SK-N-SH treated with all-trans-retinoic acid at 6 μM for 48 hours (cell line): ENCODE measurements at regions not wholly inside any gene's neighbourhood (a gene's known extent, or its start where the extent isn't known, plus 50 kb on each side); places are given as distances from the start of the nearest gene placed in this dataset.

Experiments used
- ATAC-seq: fragments of 200-7000 bp; cut with Tn5 transposase; 3 replicates; pipeline ENCODE4 v1.9.1; 2020; ENCODE audit warnings: mild to moderate bottlenecking, moderate library complexity
- ARNTL ChIP-seq: fragments of 450-650 bp; formaldehyde crosslinking; IDR thresholded peaks from 2 replicates; pipeline ENCODE4 v1.5.0; 2020; ENCODE audit warnings: low read depth, mild to moderate bottlenecking, moderate library complexity, borderline replicate concordance
- CREB5 ChIP-seq: fragments of 250-450 bp; sonication (Bioruptor Pico); IDR thresholded peaks from 2 replicates; pipeline ENCODE4 v1.5.1; 2020; ENCODE audit warnings: low read depth, mild to moderate bottlenecking, moderate library complexity
- CSDC2 ChIP-seq: fragments of 250-450 bp; sonication (Bioruptor Pico); IDR thresholded peaks from 2 replicates; pipeline ENCODE4 v1.5.0; 2020; ENCODE audit warnings: mild to moderate bottlenecking, moderate library complexity
- CSRNP3 ChIP-seq: fragments of 250-450 bp; sonication (Bioruptor Pico); IDR thresholded peaks from 2 replicates; pipeline ENCODE4 v1.5.1; 2021; ENCODE audit warnings: mild to moderate bottlenecking, moderate library complexity
- ESRRG ChIP-seq: fragments of 250-450 bp; sonication (Bioruptor Pico); IDR thresholded peaks from 2 replicates; pipeline ENCODE4 v1.6.1; 2021; ENCODE audit warnings: mild to moderate bottlenecking
- GLIS3 ChIP-seq: fragments of 250-450 bp; sonication (Bioruptor Pico); IDR thresholded peaks from 2 replicates; pipeline ENCODE4 v1.5.0; 2020; ENCODE audit warnings: mild to moderate bottlenecking, moderate library complexity
- OSR1 ChIP-seq: fragments of 250-450 bp; sonication (Bioruptor Pico); IDR thresholded peaks from 2 replicates; pipeline ENCODE4 v1.8.0; 2022; ENCODE audit warnings: moderate library complexity, mild to moderate bottlenecking, inconsistent platforms
- PATZ1 ChIP-seq: fragments of 250-450 bp; sonication (Bioruptor Pico); IDR thresholded peaks from 2 replicates; pipeline ENCODE4 v1.8.0; 2020; ENCODE audit warnings: mild to moderate bottlenecking, moderate library complexity, borderline replicate concordance
- POU6F1 ChIP-seq: fragments of 250-450 bp; sonication (Bioruptor Pico); IDR thresholded peaks from 2 replicates; pipeline ENCODE4 v1.8.0; 2021; ENCODE audit warnings: low read depth, mild to moderate bottlenecking, moderate library complexity, borderline replicate concordance
- PPARA ChIP-seq: fragments of 250-450 bp; sonication (Bioruptor Pico); IDR thresholded peaks from 2 replicates; pipeline ENCODE4 v1.5.0; 2020; ENCODE audit warnings: mild to moderate bottlenecking, borderline replicate concordance
- RARB ChIP-seq: fragments of 250-450 bp; sonication (Bioruptor Pico); IDR thresholded peaks from 2 replicates; pipeline ENCODE4 v1.8.0; 2021; ENCODE audit warnings: mild to moderate bottlenecking, moderate library complexity
- TCF4 ChIP-seq: fragments of 250-450 bp; sonication (Bioruptor Pico); IDR thresholded peaks from 2 replicates; pipeline ENCODE4 v1.8.0; 2021; ENCODE audit warnings: mild to moderate bottlenecking, moderate library complexity, borderline replicate concordance
- TOX ChIP-seq: fragments of 250-450 bp; sonication (Bioruptor Pico); IDR thresholded peaks from 2 replicates; pipeline ENCODE4 v1.8.0; 2021; ENCODE audit warnings: mild to moderate bottlenecking, moderate library complexity, borderline replicate concordance
- TSHZ2 ChIP-seq: fragments of 250-450 bp; sonication (Bioruptor Pico); IDR thresholded peaks from 2 replicates; pipeline ENCODE4 v1.5.0; 2020; ENCODE audit warnings: mild to moderate bottlenecking, moderate library complexity
- ZC3H10 ChIP-seq: fragments of 250-450 bp; sonication (Bioruptor Pico); IDR thresholded peaks from 2 replicates; pipeline ENCODE4 v1.5.1; 2021; ENCODE audit warnings: mild to moderate bottlenecking, moderate library complexity
- ZFP3 ChIP-seq: fragments of 250-450 bp; sonication (Bioruptor Pico); IDR thresholded peaks from 2 replicates; pipeline ENCODE4 v1.5.0; 2020; ENCODE audit warnings: mild to moderate bottlenecking, moderate library complexity
- ZFP30 ChIP-seq: fragments of 450-650 bp; formaldehyde crosslinking; IDR thresholded peaks from 2 replicates; pipeline ENCODE4 v1.5.0; 2022; ENCODE audit warnings: mild to moderate bottlenecking, moderate library complexity
- ZNF565 ChIP-seq: fragments of 450-650 bp; formaldehyde crosslinking; conservative IDR thresholded peaks from 2 replicates; pipeline ENCODE4 v1.5.0; 2020; ENCODE audit warnings: low read depth, mild to moderate bottlenecking, moderate library complexity
- ZNF8 ChIP-seq: fragments of 450-650 bp; formaldehyde crosslinking; IDR thresholded peaks from 2 replicates; pipeline ENCODE4 v1.5.0; 2020; ENCODE audit warnings: mild to moderate bottlenecking, moderate library complexity

GRCh38 chr6:23222724-23223123 lies 653.4 kb downstream of the HDGFL1 start (continued):
- TF ChIP-seq CREB5 (CRISPR knock-in tag) = no peak
- no peak for TF ChIP-seq ZFP3 (CRISPR knock-in tag)

GRCh38 chr6:23224540-23224939 lies 655.2 kb downstream of the HDGFL1 start:
- ATAC-seq = no peak
- TF ChIP-seq CREB5 (CRISPR knock-in tag) (no peak), ZFP30 (CRISPR knock-in tag) (no peak), ZNF565 (no peak), POU6F1 (CRISPR knock-in tag) (no peak), ESRRG (CRISPR knock-in tag) (no peak), CSRNP3 (CRISPR knock-in tag) (no peak), GLIS3 (CRISPR knock-in tag) (no peak), TSHZ2 (CRISPR knock-in tag) (no peak), PATZ1 (CRISPR knock-in tag) (no peak), ARNTL (CRISPR knock-in tag) (no peak), TOX (CRISPR knock-in tag) (no peak), PPARA (CRISPR knock-in tag) (no peak), ZNF8 (CRISPR knock-in tag) (no peak), ZFP3 (CRISPR knock-in tag) (no peak), ZC3H10 (CRISPR knock-in tag) (no peak), TCF4 (CRISPR knock-in tag) (no peak)

- peak; percentile 46; the same call in 2 of the 3 replicates for ATAC-seq
- TF ChIP-seq OSR1 (CRISPR knock-in tag) (no peak), RARB (no peak), CSDC2 (CRISPR knock-in tag) (no peak), ZC3H10 (CRISPR knock-in tag) (no peak)
Measured at GRCh38 chr6:23228439-23229024, 659.2 kb downstream of the HDGFL1 start.
